HG03159 (cell line): ENCODE measurements at regions not wholly inside any gene's neighbourhood (a gene's known extent, or its start where the extent isn't known, plus 50 kb on each side); places are given as distances from the start of the nearest gene placed in this dataset.

ENCODE experiments used
- ATAC-seq: cut with Tn5 transposase; IDR thresholded peaks from one replicate; pipeline ENCODE4 v1.9.1; 2021; ENCODE audit warnings: mild to moderate bottlenecking, moderate library complexity; ENCODE audit not compliant: unreplicated experiment

DNA sequence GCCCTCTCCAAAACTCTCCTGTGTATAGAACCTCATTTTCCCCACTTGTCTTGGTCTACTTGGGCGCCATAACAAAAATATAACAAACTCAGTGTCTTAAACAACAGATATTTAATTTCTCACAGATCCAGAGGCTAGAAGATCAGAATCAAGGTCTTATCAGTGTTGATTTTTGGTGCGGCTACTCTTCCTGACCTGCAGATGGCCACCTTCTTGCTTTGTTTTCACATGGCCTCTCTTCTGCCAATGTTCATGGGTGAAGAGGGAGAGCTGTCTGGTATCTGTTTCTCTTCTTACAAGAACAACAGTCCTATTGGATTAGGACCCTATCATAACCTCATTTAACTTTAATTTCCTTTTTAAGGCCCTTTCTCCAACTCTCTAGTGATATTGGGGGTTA is 177.3 kb downstream of the PABPC4L start:
- no peak for ATAC-seq

- ATAC-seq: no peak
Measured at GRCh38 chr4:134019657-134020056, 181.9 kb downstream of the PABPC4L start.

DNA sequence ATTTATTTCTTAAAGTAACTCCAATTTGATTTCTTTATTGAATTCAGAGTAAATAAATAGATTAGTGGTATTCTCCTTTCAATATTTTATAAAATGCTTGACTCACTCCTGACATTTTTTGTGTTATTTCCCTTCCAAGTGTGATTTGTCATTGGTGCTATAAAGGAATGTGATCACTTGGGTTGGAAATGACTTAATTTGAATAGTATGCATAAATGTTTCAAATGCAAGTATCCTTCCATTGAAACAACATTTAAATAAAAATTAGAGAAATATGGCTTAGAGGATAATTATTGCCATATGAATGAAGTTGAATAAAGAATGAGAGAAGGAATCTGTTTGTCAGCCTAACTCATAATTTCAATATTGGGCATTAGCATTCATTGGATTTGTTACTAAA is 182.7 kb downstream of the PABPC4L start:
- ATAC-seq: no peak

DNA sequence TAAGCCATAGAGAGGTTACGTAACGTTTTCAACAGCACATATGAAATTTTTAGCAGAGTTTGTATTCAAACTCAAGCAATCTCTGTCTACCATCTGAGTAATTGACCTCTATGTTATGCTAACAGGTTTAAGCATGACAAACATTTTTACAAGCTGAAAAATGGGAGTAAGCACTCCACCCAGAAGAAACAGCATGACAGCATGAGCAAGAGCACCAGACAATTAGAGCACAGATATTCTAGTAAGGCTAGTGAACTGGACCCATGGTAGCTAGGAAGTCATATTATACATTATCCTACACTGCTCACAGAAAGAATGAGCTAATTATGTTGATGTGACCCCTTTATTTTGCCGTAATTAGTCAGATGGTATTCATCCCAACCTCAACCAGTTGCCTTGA is 200.5 kb downstream of the PABPC4L start:
- ATAC-seq: no peak

GRCh38 chr4:133997436-133997835 is 204.2 kb downstream of the PABPC4L start:
- ATAC-seq: no peak

- no peak for ATAC-seq
Measured at GRCh38 chr4:133996431-133997121, 205.0 kb downstream of the PABPC4L start.

GRCh38 chr4:133995243-133995960 is 206.2 kb downstream of the PABPC4L start:
- no peak for ATAC-seq

DNA sequence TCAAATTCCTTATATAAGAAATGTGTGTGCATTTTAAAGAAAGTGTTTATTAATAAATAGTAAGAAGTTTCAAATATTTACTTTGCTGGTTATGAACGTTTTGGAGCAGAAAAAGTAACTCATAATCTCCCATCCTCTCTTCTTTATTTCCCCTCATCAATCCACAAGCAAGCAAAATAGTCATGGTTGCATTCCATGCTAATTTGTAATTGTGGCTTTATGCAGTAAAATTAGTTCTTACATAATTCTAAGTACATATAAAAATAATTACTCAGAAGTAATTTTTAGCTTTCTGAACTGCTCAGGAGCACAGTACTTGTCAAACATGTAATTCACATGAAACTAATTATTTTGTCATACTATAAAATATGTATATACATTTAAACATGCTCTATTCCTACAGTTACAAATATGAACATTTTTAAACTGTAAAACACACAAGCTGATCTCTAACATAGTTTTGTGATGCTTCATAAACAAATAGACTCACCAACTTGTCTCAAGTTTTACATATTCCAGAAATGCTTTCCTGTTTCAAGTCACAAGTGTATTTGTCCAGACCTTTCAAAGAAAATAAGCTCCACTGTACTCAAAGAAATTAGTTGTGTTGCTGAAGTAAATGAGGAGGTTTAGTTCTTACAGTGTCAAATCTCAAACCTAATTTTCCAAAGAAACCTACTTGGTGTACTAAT is 218.9 kb downstream of the PABPC4L start:
- ATAC-seq: no peak

DNA sequence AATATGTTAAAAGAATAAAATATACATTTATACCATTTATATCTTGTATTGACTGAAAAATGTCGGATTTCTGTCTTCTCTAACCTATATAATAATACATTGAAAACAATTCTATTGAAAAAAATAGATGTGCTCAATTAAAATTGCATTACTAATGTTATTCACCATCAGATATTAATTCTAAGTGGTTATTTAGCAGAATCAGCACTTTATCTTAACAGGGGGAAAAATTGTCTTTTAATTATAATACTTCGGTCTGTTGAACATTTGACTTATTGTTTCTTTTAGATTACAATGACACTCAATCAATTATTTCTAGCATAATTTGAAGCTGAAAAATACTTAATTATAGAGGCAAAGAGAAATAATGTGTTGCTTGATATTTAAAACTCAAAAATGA is 220.3 kb downstream of the PABPC4L start:
- ATAC-seq: no peak

- no peak for ATAC-seq
Measured at GRCh38 chr4:133972586-133972985, 229.0 kb downstream of the PABPC4L start.

DNA sequence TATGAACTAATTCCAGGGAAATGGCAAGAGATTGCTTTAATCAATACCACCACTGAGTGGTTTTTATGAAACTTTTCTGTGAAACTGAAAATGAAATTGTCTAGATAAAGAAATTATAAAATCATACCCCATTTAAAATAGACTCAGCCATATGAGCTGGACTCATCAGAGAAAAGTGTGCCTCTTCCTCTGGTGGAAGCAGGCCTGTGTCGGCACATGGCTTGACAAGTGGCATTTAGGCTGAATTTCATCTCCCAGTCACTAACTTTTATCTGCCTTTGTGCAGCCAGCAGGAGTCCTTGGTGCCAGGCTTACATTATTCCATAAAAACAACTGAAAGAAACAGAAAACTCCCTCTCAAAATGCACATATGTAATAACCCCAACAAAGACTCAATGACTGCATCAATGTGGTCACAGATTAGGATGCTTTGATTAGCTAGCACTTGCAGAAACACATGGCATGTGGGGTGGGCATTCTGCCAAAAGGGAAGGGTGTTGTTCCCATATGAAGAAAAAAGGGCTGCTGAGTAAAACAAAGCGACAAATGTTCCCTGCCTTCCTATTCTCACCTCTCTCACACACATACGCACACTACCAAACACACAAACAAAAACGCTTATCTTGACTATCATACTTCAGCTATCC is 232.3 kb downstream of the PABPC4L start:
- no peak for ATAC-seq

DNA sequence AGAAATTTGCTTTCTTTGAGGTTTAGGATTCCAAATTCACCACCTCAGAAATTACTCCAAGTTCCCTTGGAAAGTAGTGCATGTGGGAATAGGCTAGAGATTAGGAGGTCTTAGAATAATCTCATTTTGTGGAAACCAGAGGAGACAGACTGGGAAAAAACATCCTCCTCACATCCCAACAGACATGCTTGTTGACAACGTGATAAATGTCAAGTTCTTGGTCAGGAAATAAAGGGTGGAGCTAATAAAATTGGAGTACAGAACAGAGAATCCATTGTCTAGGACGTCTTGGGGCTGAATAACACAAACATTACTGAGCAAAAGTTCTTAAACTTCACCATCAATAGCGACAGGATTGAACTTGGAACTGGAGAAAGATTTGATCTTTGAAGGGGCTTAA is 233.4 kb downstream of the PABPC4L start:
- no peak for ATAC-seq

DNA sequence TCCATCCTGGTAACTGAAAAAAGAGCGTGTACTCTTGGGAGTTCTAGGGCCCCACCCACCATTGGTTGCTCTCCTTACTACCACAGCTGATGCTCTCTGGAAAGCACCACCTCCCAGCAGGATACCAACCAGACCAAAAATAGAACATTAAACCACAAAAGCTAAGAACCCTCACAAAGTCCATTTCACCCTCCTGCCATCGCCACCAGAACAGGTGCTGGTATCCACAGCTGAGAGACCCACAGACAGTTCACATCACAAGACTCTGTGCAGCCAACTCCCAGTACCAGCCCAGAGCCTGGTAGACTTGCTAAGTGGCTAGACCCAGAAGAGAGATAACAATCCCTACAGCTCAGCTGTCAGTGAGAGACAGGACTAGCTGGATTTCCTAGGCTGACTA is 240.6 kb downstream of the PABPC4L start:
- ATAC-seq: no peak

- ATAC-seq: no peak
Measured at GRCh38 chr4:133943081-133943480, 258.5 kb downstream of the PABPC4L start.

GRCh38 chr4:133938061-133938460 is 263.5 kb downstream of the PABPC4L start:
- no peak for ATAC-seq

DNA sequence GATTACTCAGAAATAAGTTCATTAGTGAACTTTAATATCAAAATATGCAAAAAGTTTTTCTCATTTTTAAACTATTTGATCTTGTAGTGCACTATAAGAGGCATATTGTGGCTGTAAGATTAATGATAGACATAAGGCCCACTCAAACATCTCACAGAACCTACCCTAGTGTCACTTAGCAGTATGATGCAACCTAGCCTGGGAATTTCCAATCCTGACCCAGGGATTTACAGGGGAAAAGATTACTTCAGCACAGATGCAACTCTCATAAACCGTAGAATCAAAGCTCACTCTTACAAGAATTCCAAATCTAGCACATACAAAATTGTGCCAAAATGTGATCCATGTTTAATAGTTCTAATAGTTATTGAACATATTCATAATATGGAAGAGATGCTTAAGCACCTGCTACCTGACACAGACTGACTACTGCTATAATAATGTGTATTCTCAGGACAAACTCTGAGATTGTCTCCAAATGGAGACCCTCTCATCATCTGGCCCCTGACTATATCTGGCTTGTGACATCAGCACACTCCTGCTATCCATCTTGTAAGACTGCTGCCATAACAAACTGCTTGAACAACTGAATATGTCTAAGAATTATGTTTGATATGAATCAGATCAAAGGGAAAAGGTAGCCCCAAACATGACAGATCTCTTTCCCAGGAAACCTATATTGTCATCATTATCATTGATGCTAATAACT is 271.9 kb downstream of the PABPC4L start:
- no peak for ATAC-seq

- ATAC-seq: no peak
Measured at GRCh38 chr4:133921280-133922195, 280.1 kb downstream of the PABPC4L start.

DNA sequence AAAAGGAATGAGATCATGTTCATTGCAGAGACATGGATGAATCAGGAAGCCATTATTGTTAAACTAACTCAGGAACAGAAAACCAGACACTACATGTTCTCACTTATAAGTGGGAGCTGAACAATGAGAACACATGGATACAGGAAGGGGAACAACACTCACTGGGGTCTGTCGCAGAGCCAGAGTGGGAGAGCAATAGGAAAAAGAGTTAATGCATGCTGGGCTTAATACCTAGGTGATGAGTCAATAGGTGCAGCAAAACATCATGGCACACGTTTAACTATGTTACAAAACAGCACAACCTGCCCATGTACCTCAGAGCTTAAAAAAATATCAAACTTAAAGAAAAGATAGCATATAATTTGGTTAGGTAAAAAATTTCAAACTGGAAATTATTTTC is 281.4 kb downstream of the PABPC4L start:
- ATAC-seq: no peak

- no peak for ATAC-seq
Measured at GRCh38 chr4:133910165-133910564, 291.4 kb downstream of the PABPC4L start.

DNA sequence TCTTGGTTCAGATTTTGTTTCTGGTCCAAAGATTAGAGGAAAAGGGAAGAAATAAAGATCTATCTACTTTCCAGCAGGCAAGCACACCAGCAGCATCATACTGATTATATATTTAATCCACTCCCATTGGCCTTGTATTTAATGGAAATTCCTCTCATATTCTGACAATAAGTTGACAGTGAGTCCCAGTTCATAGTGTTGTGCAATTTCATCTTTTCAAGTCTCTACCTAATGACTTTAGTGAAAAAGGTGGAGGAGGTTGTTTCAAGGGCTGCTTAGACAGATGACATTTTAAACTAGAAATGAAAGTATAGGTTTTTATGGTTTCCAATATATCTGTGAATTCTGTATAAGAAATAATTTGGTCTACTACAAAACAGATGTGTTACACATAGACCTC is 298.6 kb downstream of the PABPC4L start:
- ATAC-seq: no peak
